ENCODE measurements at regions not wholly inside any gene's neighbourhood (a gene's known extent, or its start where the extent isn't known, plus 50 kb on each side); places are given as distances from the start of the nearest gene placed in this dataset.

DNA sequence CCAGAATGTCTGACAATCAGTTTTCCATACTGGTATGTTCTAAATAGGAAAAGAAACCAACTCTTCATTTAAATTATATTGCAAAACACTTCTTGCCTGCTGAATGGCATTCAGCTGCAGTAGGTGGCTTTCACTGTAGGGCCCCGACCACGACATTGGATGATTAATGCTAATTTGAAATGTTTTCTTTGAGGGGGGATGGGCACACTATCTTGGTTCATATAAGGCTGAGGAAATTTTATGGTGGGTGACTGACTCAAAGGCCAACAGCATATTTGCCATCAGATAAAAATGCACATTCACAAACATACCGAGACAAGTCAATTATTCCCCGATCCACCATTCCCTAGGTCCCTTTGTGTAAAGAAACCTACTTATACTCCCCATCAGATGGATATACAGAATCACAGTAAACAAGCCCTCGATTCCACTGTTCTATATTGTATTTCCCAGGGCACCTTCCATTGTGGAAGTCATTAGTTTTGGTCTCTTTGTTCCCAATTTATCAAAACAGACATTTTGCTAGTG lies 464.2 kb upstream of the DAB1 start:
- no peak overlapping the region for H3K4me3 Mint-ChIP-seq
- no peaks in the 10 kb centered on the region for H3K27me3 Mint-ChIP-seq (ENCODE audit: low read depth, poor library complexity)
- no peaks in the 10 kb centered on the region for H3K36me3 Mint-ChIP-seq (ENCODE audit: low read depth)
- no peaks in the 10 kb centered on the region for H3K9me3 Mint-ChIP-seq
- TF ChIP-seq, protein P1, sequence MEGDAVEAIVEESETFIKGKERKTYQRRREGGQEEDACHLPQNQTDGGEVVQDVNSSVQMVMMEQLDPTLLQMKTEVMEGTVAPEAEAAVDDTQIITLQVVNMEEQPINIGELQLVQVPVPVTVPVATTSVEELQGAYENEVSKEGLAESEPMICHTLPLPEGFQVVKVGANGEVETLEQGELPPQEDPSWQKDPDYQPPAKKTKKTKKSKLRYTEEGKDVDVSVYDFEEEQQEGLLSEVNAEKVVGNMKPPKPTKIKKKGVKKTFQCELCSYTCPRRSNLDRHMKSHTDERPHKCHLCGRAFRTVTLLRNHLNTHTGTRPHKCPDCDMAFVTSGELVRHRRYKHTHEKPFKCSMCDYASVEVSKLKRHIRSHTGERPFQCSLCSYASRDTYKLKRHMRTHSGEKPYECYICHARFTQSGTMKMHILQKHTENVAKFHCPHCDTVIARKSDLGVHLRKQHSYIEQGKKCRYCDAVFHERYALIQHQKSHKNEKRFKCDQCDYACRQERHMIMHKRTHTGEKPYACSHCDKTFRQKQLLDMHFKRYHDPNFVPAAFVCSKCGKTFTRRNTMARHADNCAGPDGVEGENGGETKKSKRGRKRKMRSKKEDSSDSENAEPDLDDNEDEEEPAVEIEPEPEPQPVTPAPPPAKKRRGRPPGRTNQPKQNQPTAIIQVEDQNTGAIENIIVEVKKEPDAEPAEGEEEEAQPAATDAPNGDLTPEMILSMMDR (IDR thresholded peaks at IDR 0.05): no peak
- no peak overlapping the region for H3K27ac Mint-ChIP-seq
- DNase-seq: no peak
- H3K4me1 Mint-ChIP-seq: peaks cover 17% of the 10 kb centered on the region

DNA sequence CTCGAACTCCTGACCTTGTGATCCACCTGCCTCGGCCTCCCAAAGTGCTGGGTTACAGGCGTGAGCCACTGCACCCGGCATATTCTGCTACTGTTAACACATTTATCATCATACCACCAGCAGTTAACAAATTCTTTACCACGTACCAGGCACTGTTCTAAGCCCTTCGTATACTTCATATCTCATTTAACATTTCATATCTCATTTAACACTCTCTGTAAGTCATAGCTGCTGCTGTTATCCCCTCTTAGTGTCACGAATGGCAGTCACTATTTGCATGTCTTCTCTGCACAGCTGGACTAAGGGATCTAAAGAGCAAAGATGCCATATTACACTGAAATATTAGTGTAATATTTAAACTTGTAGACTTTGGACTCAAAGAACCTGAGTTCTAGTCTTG lies 462.5 kb upstream of the DAB1 start:
- Mint-ChIP-seq H3K9me3 (no peaks in the 10 kb centered on the region), H3K27ac (no peak overlapping the region), H3K4me3 (no peak overlapping the region), H3K36me3 (ENCODE audit: low read depth) (no peaks in the 10 kb centered on the region), H3K4me1 (peaks cover 17% of the 10 kb centered on the region), H3K27me3 (ENCODE audit: low read depth, poor library complexity) (peaks cover 5% of the 10 kb centered on the region)
- DNase-seq: no peak
- TF ChIP-seq, protein P1 (IDR thresholded peaks at IDR 0.05): no peak

DNA sequence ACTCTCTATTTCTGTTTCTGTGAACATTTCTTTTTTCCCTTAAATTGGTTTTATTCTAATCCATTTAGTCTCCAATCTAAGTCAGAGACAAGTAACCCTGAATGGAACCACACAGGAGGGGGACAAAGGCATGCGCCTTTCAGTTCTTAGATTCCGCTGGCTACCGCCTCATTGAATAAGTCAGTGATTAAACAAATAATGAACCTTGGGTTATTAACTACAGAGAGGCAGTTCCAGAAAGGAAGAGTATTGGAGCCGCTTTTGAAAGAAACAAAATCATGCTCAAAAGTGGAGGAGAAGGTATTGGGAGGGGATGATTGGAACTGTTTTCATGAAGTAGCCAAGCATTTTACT lies 459.8 kb upstream of the DAB1 start:
- no peak for DNase-seq
- Mint-ChIP-seq H3K9me3 (no peaks in the 10 kb centered on the region), H3K4me1 (peaks cover 7% of the 10 kb centered on the region), H3K36me3 (ENCODE audit: low read depth) (no peaks in the 10 kb centered on the region), H3K27me3 (ENCODE audit: low read depth, poor library complexity) (peaks cover 5% of the 10 kb centered on the region), H3K4me3 (no peak overlapping the region), H3K27ac (no peak overlapping the region)
- TF ChIP-seq, protein P1 (IDR thresholded peaks at IDR 0.05): no peak

DNA sequence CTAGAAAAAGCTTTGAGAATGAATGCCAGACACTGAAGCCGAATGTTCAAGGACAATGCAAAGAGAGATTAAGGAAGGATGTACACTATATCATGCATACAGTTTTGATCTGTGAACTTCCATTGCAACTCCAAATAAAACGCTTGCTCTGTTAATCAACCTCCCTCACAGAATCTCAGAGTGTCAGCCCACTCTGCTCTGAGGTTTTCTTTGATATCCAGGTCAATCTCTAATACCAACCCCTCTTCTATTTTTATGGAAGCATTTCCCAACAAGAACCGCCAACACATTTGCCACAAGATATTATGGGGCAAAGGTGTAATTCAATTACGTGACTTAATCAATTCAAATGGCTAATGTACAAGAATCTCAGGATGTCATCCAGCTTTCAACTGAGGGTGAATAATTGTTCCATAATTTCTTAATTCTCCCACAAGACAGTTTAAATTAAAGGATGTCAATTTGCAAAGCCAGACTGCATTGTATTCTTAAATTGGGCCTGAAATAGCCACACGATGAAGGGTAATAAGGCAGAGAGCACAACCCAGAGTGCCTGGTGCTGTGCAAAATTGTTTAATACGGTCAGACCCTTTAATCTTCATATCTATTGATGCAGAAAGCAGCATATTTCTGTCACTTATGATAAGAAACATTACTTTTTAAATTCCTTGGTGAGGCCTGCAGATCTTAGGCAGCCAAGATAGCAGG lies 459.2 kb upstream of the DAB1 start:
- H3K27me3 Mint-ChIP-seq (ENCODE audit: low read depth, poor library complexity): peaks cover 5% of the 10 kb centered on the region
- H3K4me1 Mint-ChIP-seq: peaks cover 3% of the 10 kb centered on the region
- no peak overlapping the region for H3K4me3 Mint-ChIP-seq
- no peak overlapping the region for H3K27ac Mint-ChIP-seq
- TF ChIP-seq, protein P1 (IDR thresholded peaks at IDR 0.05): no peak
- H3K36me3 Mint-ChIP-seq (ENCODE audit: low read depth): no peaks in the 10 kb centered on the region
- no peak for DNase-seq
- H3K9me3 Mint-ChIP-seq: no peaks in the 10 kb centered on the region

DNA sequence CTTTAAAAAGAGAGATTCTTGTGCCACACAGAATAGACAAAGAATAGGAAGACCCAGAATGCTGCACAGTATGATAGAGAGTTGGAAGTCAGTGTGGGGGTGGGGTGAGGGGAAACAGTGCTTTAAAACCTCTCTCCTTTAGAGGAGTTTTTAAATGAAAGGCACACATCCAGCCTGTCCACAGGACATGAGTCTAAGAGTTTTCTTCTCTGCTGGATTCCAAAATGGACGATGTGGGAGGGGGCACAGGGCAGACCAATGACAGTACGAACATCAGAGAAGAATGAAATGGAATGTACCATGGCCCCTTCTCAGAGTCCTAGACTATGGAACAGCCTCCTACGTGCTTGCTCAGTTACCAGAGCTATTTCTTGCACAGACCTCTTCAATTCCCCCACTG lies 458.2 kb upstream of the DAB1 start:
- Mint-ChIP-seq H3K36me3 (ENCODE audit: low read depth) (no peaks in the 10 kb centered on the region), H3K4me1 (no peaks in the 10 kb centered on the region), H3K27me3 (ENCODE audit: low read depth, poor library complexity) (peaks cover 5% of the 10 kb centered on the region), H3K9me3 (no peaks in the 10 kb centered on the region), H3K4me3 (no peak overlapping the region), H3K27ac (no peak overlapping the region)
- TF ChIP-seq, protein P1 (IDR thresholded peaks at IDR 0.05): no peak
- DNase-seq: no peak

DNA sequence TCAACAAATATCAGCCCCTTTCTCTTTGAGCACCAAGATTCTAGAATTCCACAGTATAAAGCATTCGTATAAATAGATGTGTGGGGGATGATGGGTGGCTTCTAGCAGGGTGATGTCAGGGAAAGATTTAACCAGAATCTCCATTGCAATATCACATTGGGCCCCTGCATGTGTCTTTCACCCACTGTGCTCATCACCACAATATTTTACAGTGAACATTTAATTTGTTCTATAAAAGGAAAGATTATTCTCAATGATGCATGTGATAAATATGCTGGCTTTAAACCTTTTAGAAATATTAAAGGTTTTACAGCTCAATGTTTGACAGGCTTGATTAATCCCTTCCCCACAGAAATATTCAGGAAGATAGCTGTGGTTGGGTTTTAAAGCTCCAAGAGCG lies 457.8 kb upstream of the DAB1 start:
- no peaks in the 10 kb centered on the region for H3K9me3 Mint-ChIP-seq
- no peak overlapping the region for H3K4me3 Mint-ChIP-seq
- no peak overlapping the region for H3K27ac Mint-ChIP-seq
- no peaks in the 10 kb centered on the region for H3K36me3 Mint-ChIP-seq (ENCODE audit: low read depth)
- DNase-seq: no peak
- H3K4me1 Mint-ChIP-seq: no peaks in the 10 kb centered on the region
- TF ChIP-seq, protein P1 (IDR thresholded peaks at IDR 0.05): no peak
- H3K27me3 Mint-ChIP-seq (ENCODE audit: low read depth, poor library complexity): peaks cover 5% of the 10 kb centered on the region

All from nephron progenitor cell (in vitro differentiated cells).